ENCODE measurements at regions not wholly inside any gene's neighbourhood (a gene's known extent, or its start where the extent isn't known, plus 50 kb on each side); places are given as distances from the start of the nearest gene placed in this dataset.

DNA sequence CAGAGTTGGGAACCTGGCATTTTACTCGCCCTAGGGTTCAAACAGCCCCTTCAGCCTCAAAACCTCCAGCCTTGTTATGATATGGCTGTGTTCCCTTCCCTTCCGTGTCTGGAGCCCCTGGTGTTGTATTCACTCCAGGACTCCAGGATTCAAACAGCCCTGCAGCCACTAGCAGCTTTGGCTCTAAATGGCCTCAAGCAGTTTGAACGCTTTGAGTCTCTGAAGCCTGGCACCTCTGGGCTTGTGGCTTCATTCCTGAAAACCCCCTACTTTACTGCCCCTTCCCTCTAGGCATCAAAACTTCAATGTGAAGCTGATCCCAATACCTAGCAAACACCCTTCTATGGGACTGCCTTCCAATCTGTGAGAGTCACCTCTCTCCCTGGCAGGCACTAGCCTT lies 67.9 kb upstream of the RMST start:
- intact Hi-C loops (cut with DNase I) = no loop called here
- 72 to 74% methylated on average over 3 of the region's 3 CpGs for WGBS, 2 donors

DNA sequence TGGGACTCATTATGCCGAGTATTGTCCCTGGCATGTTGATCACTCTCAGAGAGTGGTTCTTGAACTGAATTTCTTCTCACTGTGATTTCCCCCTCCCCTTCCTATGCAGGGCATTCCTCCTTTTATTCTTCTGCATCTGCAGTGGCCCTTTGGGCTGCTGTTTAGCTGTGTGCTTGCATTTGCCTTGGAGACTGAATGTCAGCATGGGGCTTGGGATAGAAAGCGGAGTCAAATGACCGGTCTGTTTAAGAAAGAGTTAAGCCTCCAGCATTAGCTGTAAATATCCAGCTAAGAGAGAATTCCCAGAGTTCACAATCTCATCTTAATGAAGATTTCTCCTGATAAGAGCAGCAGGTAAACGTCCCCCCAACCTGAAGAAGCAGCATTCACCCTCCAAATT lies 65.6 kb upstream of the RMST start:
- 44 to 56% methylated on average over 4 of the region's 4 CpGs for WGBS, 2 donors
- no peak for DNase-seq
- TF ChIP-seq, protein P1, sequence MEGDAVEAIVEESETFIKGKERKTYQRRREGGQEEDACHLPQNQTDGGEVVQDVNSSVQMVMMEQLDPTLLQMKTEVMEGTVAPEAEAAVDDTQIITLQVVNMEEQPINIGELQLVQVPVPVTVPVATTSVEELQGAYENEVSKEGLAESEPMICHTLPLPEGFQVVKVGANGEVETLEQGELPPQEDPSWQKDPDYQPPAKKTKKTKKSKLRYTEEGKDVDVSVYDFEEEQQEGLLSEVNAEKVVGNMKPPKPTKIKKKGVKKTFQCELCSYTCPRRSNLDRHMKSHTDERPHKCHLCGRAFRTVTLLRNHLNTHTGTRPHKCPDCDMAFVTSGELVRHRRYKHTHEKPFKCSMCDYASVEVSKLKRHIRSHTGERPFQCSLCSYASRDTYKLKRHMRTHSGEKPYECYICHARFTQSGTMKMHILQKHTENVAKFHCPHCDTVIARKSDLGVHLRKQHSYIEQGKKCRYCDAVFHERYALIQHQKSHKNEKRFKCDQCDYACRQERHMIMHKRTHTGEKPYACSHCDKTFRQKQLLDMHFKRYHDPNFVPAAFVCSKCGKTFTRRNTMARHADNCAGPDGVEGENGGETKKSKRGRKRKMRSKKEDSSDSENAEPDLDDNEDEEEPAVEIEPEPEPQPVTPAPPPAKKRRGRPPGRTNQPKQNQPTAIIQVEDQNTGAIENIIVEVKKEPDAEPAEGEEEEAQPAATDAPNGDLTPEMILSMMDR (IDR thresholded peaks at IDR 0.05) = no peak
- TF ChIP-seq POLR2AphosphoS5 (IDR thresholded peaks at IDR 0.05) = no peak
- TF ChIP-seq EP300 (IDR thresholded peaks at IDR 0.05) = no peak
- no peak for TF ChIP-seq POLR2A (IDR thresholded peaks at IDR 0.05)
- Histone ChIP-seq H3K9me3 (no peaks in the 10 kb centered on the region), H3K4me1 (no peaks in the 10 kb centered on the region), H3K4me3 (no peak overlapping the region), H3K27ac (no peak overlapping the region), H3K36me3 (no peaks in the 10 kb centered on the region), H3K27me3 (no peaks in the 10 kb centered on the region)
- intact Hi-C loops (cut with DNase I) = no loop called here

More for the DNA sequence above, 67.9 kb upstream of the RMST start:
- no peaks in the 10 kb centered on the region for H3K27me3 ChIP-seq
- no peaks in the 10 kb centered on the region for H3K36me3 ChIP-seq
- H3K9me3 ChIP-seq = no peaks in the 10 kb centered on the region
- H3K4me1 ChIP-seq = no peaks in the 10 kb centered on the region
- no peak for DNase-seq
- H3K27ac ChIP-seq = no peak overlapping the region
- TF ChIP-seq POLR2A (IDR thresholded peaks at IDR 0.05) (no peak), POLR2AphosphoS5 (IDR thresholded peaks at IDR 0.05) (no peak)
- H3K4me3 ChIP-seq = no peak overlapping the region

DNA sequence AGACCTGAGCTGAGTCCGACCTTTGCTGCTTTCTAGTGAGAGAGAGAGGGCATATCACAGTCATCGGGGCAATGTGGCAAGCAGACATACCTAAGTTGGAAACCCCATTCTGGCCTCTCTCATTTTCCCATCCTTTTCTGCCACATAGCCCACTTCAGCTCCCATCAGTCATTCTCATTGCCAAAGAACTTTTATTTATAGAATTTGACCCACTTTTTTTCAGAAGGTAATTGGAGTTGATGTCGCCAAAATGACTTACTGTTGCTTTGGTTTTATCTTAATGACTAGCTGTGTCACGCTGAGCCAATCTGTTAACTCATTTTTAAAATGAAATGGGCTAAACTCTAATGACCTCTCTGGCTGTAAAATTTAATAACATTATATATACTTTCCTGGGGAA lies 63.9 kb upstream of the RMST start:
- Histone ChIP-seq H3K27ac (no peak overlapping the region), H3K27me3 (no peaks in the 10 kb centered on the region), H3K9me3 (no peaks in the 10 kb centered on the region), H3K4me1 (no peaks in the 10 kb centered on the region), H3K36me3 (no peaks in the 10 kb centered on the region), H3K4me3 (no peak overlapping the region)
- intact Hi-C loops (cut with DNase I) = no loop called here
- no peak for DNase-seq
- TF ChIP-seq POLR2AphosphoS5 (IDR thresholded peaks at IDR 0.05) (no peak), POLR2A (IDR thresholded peaks at IDR 0.05) (no peak), EP300 (IDR thresholded peaks at IDR 0.05) (no peak)
- TF ChIP-seq, protein P1 (IDR thresholded peaks at IDR 0.05) = no peak
- WGBS, 2 donors = 36 to 68% methylated on average over 4 of the region's 4 CpGs

DNA sequence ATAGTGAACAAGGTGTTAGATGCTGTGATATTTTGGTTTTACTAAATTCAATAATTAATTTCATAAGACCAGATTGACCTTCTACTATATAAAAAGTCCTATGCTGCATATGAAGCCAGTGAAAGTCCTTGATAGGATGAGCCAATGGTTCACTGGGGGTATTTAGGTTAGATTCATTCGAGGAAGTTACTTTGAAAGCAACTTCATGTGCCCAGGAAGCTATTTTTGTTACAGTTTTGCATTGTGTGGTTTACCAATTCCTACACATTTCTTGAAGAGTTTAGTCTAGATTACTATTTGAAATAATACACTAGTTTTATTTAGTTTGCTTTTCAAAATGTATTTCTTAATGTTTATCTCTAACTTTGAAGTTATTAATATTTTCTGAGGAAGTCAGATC lies 58.5 kb upstream of the RMST start:
- TF ChIP-seq POLR2A (IDR thresholded peaks at IDR 0.05) (no peak), POLR2AphosphoS5 (IDR thresholded peaks at IDR 0.05) (no peak), EP300 (IDR thresholded peaks at IDR 0.05) (no peak)
- TF ChIP-seq, protein P1 (IDR thresholded peaks at IDR 0.05) = no peak
- H3K27me3 ChIP-seq = no peaks in the 10 kb centered on the region
- H3K4me1 ChIP-seq = no peaks in the 10 kb centered on the region
- no peak for DNase-seq
- intact Hi-C loops (cut with DNase I) = no loop called here
- 40 to 43% methylated on average over 1 of the region's 1 CpG for WGBS, 2 donors
- no peaks in the 10 kb centered on the region for H3K36me3 ChIP-seq
- no peaks in the 10 kb centered on the region for H3K9me3 ChIP-seq
- H3K27ac ChIP-seq = no peak overlapping the region
- no peak overlapping the region for H3K4me3 ChIP-seq

DNA sequence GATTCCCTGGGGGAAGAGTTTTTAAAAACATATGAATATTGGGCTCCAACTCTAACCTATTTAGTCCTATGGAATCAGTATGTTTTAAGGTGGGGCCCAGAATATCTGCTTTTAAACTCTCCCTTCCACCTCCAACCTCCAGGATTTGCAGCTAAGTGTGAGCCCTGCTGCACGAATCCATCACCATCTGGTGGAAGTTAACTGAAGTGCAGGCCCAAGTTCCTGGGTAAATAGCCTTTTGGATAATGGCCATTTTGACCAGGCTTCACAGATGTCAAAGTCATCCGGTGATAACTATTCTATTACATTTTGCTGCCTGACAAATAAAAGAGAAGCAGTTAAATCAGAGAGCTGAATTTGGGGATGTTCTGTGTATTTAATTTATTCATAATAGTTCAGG lies 58.1 kb upstream of the RMST start:
- no peak for DNase-seq
- no peaks in the 10 kb centered on the region for H3K9me3 ChIP-seq
- 9 to 21% methylated on average over 2 of the region's 2 CpGs for WGBS, 2 donors
- TF ChIP-seq EP300 (IDR thresholded peaks at IDR 0.05) (no peak), POLR2AphosphoS5 (IDR thresholded peaks at IDR 0.05) (no peak), POLR2A (IDR thresholded peaks at IDR 0.05) (no peak)
- TF ChIP-seq, protein P1 (IDR thresholded peaks at IDR 0.05) = peak in 2 of 4 experiments; percentile 36 to 42
- H3K27ac ChIP-seq = no peak overlapping the region
- intact Hi-C loops (cut with DNase I) = no loop called here
- no peak overlapping the region for H3K4me3 ChIP-seq
- H3K27me3 ChIP-seq = no peaks in the 10 kb centered on the region
- H3K36me3 ChIP-seq = no peaks in the 10 kb centered on the region
- H3K4me1 ChIP-seq = no peaks in the 10 kb centered on the region

Data from sigmoid colon (tissue), 6 donors.